ENCODE measurements at regions not wholly inside any gene's neighbourhood (a gene's known extent, or its start where the extent isn't known, plus 50 kb on each side); places are given as distances from the start of the nearest gene placed in this dataset.
"Not testable (repeated sequence)": the region's sequence is repeated elsewhere in the genome, so short reads cannot be mapped to it uniquely, and the experiment has no call there.

DNA sequence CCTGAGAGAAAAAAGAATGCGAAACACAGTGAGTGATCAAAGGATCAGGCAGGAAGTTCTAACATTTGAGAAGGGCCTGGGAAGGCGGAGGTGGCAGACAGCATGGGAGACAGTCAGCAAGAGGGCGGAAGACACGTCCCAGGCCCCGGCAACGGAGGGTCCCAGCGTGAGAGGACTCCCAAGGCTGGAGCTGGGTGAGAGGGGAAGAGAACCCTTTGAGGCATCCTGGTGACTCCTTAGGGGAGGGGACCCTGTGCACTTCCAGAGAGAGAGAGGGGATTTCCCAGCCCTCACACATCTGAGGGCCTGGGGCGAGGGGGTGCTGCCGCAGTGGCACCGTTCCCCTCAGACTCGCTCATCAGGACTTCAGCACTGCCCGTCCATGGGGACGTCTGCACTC is 133.4 kb downstream of the RTP5 start:
- TF ChIP-seq, protein P1, sequence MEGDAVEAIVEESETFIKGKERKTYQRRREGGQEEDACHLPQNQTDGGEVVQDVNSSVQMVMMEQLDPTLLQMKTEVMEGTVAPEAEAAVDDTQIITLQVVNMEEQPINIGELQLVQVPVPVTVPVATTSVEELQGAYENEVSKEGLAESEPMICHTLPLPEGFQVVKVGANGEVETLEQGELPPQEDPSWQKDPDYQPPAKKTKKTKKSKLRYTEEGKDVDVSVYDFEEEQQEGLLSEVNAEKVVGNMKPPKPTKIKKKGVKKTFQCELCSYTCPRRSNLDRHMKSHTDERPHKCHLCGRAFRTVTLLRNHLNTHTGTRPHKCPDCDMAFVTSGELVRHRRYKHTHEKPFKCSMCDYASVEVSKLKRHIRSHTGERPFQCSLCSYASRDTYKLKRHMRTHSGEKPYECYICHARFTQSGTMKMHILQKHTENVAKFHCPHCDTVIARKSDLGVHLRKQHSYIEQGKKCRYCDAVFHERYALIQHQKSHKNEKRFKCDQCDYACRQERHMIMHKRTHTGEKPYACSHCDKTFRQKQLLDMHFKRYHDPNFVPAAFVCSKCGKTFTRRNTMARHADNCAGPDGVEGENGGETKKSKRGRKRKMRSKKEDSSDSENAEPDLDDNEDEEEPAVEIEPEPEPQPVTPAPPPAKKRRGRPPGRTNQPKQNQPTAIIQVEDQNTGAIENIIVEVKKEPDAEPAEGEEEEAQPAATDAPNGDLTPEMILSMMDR (IDR thresholded peaks at IDR 0.05; ENCODE audit: partially characterized antibody, unreplicated experiment): no peak
- Mint-ChIP-seq H3K9me3 (ENCODE audit: unreplicated experiment) (peaks cover 1% of the 10 kb centered on the region), H3K4me3 (ENCODE audit: unreplicated experiment) (no peak overlapping the region), H3K27ac (ENCODE audit: unreplicated experiment) (no peak overlapping the region), H3K36me3 (ENCODE audit: unreplicated experiment) (no peaks in the 10 kb centered on the region), H3K27me3 (ENCODE audit: unreplicated experiment) (peaks cover 3% of the 10 kb centered on the region), H3K4me1 (ENCODE audit: low read depth, unreplicated experiment) (no peaks in the 10 kb centered on the region)
- no peak for DNase-seq

GRCh38 chr2:242004223-242004901 is 134.8 kb downstream of the RTP5 start:
- peaks cover 3% of the 10 kb centered on the region for H3K27me3 Mint-ChIP-seq (ENCODE audit: unreplicated experiment)
- DNase-seq: no peak
- peaks cover 1% of the 10 kb centered on the region for H3K9me3 Mint-ChIP-seq (ENCODE audit: unreplicated experiment)
- no peak overlapping the region for H3K4me3 Mint-ChIP-seq (ENCODE audit: unreplicated experiment)
- TF ChIP-seq, protein P1 (IDR thresholded peaks at IDR 0.05; ENCODE audit: partially characterized antibody, unreplicated experiment): no peak
- H3K4me1 Mint-ChIP-seq (ENCODE audit: low read depth, unreplicated experiment): no peaks in the 10 kb centered on the region
- no peak overlapping the region for H3K27ac Mint-ChIP-seq (ENCODE audit: unreplicated experiment)
- no peaks in the 10 kb centered on the region for H3K36me3 Mint-ChIP-seq (ENCODE audit: unreplicated experiment)

- Mint-ChIP-seq H3K27ac (ENCODE audit: unreplicated experiment) (no peak overlapping the region), H3K4me1 (ENCODE audit: low read depth, unreplicated experiment) (no peaks in the 10 kb centered on the region), H3K27me3 (ENCODE audit: unreplicated experiment) (peaks cover 3% of the 10 kb centered on the region), H3K4me3 (ENCODE audit: unreplicated experiment) (no peak overlapping the region), H3K9me3 (ENCODE audit: unreplicated experiment) (peaks cover 1% of the 10 kb centered on the region), H3K36me3 (ENCODE audit: unreplicated experiment) (no peaks in the 10 kb centered on the region)
- TF ChIP-seq, protein P1 (IDR thresholded peaks at IDR 0.05; ENCODE audit: partially characterized antibody, unreplicated experiment): no peak
- no peak for DNase-seq
These were observed 135.3 kb downstream of the RTP5 start for GRCh38 chr2:242004902-242005230.

GRCh38 chr2:242006091-242006634 is 136.6 kb downstream of the RTP5 start:
- DNase-seq; H3K27ac Mint-ChIP-seq (ENCODE audit: unreplicated experiment); H3K9me3 Mint-ChIP-seq (ENCODE audit: unreplicated experiment); H3K27me3 Mint-ChIP-seq (ENCODE audit: unreplicated experiment); H3K4me3 Mint-ChIP-seq (ENCODE audit: unreplicated experiment); H3K4me1 Mint-ChIP-seq (ENCODE audit: low read depth, unreplicated experiment); H3K36me3 Mint-ChIP-seq (ENCODE audit: unreplicated experiment): not testable (repeated sequence)

- H3K27me3 Mint-ChIP-seq (ENCODE audit: unreplicated experiment); H3K4me1 Mint-ChIP-seq (ENCODE audit: low read depth, unreplicated experiment); H3K4me3 Mint-ChIP-seq (ENCODE audit: unreplicated experiment); DNase-seq; H3K9me3 Mint-ChIP-seq (ENCODE audit: unreplicated experiment); H3K27ac Mint-ChIP-seq (ENCODE audit: unreplicated experiment); H3K36me3 Mint-ChIP-seq (ENCODE audit: unreplicated experiment): not testable (repeated sequence)
These were observed 139.4 kb downstream of the RTP5 start for GRCh38 chr2:242008908-242009307.

DNA sequence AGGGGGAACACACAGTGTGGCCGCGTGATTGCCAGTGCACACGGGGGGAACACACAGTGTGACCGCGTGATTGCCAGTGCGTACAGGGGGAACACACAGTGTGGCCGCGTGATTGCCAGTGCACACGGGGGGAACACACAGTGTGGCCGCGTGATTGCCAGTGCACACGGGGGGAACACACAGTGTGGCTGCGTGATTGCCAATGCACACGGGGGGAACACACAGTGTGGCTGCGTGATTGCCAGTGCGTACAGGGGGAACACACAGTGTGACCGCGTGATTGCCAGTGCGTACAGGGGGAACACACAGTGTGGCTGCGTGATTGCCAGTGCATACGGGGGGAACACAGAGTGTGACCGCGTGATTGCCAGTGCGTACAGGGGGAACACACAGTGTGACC is 140.3 kb downstream of the RTP5 start:
- H3K4me3 Mint-ChIP-seq (ENCODE audit: unreplicated experiment); H3K4me1 Mint-ChIP-seq (ENCODE audit: low read depth, unreplicated experiment); H3K36me3 Mint-ChIP-seq (ENCODE audit: unreplicated experiment); DNase-seq; H3K27me3 Mint-ChIP-seq (ENCODE audit: unreplicated experiment); H3K9me3 Mint-ChIP-seq (ENCODE audit: unreplicated experiment); H3K27ac Mint-ChIP-seq (ENCODE audit: unreplicated experiment): not testable (repeated sequence)

DNA sequence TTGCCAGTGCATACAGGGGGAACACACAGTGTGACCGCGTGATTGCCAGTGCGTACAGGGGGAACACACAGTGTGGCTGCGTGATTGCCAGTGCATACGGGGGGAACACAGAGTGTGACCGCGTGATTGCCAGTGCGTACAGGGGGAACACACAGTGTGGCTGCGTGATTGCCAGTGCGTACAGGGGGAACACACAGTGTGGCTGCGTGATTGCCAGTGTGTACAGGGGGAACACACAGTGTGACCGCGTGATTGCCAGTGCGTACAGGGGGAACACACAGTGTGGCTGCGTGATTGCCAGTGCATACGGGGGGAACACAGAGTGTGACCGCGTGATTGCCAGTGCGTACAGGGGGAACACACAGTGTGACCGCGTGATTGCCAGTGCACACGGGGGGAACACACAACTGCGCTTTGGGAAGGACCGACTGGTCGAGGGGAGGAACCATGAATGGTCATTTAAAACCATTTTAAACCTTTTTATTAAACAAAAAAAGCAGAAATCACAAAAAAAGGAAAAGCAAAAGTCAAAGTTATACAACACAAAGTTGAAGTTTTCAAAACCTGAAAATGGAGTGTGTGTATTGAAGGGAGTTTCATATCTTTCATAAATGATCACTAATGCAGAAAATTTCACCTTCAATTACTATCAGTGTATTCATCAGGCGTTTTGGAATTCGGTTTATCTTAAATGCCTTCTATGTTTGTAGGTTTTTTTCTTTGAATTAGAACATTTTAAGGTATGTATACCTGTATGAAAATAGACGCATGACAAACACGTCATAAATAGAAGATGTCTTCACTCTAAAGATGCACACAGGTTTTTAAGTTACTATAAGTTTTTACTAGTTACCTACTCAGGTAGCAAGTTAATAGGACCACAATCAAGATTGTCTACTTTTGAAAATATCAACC is 141.0 kb downstream of the RTP5 start:
- not testable (repeated sequence) for H3K4me3 Mint-ChIP-seq (ENCODE audit: unreplicated experiment); H3K27ac Mint-ChIP-seq (ENCODE audit: unreplicated experiment); H3K36me3 Mint-ChIP-seq (ENCODE audit: unreplicated experiment); H3K27me3 Mint-ChIP-seq (ENCODE audit: unreplicated experiment); H3K4me1 Mint-ChIP-seq (ENCODE audit: low read depth, unreplicated experiment); DNase-seq; H3K9me3 Mint-ChIP-seq (ENCODE audit: unreplicated experiment)
